ENCODE measurements at regions not wholly inside any gene's neighbourhood (a gene's known extent, or its start where the extent isn't known, plus 50 kb on each side); places are given as distances from the start of the nearest gene placed in this dataset.
"Not testable (repeated sequence)": the region's sequence is repeated elsewhere in the genome, so short reads cannot be mapped to it uniquely, and the experiment has no call there.

GRCh38 chr5:120088412-120088811 is 375.7 kb upstream of the PRR16 start:
- no peak for DNase-seq (ENCODE audit: low spot score)

- no peak for DNase-seq (ENCODE audit: low spot score)
Observed at GRCh38 chr5:120088836-120089235, 375.3 kb upstream of the PRR16 start.

GRCh38 chr5:120091376-120091948 is 372.6 kb upstream of the PRR16 start:
- no peak for DNase-seq (ENCODE audit: low spot score)

GRCh38 chr5:120092649-120093048 is 371.5 kb upstream of the PRR16 start:
- DNase-seq (ENCODE audit: low spot score), result no peak

- no peak for DNase-seq (ENCODE audit: low spot score)
Observed at GRCh38 chr5:120093178-120093577, 370.9 kb upstream of the PRR16 start.

- DNase-seq (ENCODE audit: low spot score), result no peak
Observed at GRCh38 chr5:120096413-120096812, 367.7 kb upstream of the PRR16 start.

- DNase-seq (ENCODE audit: low spot score), result no peak
Observed at GRCh38 chr5:120098426-120098825, 365.7 kb upstream of the PRR16 start.

GRCh38 chr5:120098902-120099535 is 365.1 kb upstream of the PRR16 start:
- no peak for DNase-seq (ENCODE audit: low spot score)

GRCh38 chr5:120101771-120102170 is 362.3 kb upstream of the PRR16 start:
- no peak for DNase-seq (ENCODE audit: low spot score)

- DNase-seq (ENCODE audit: low spot score), result no peak
Observed at GRCh38 chr5:120103495-120103894, 360.6 kb upstream of the PRR16 start.

- no peak for DNase-seq (ENCODE audit: low spot score)
Observed at GRCh38 chr5:120106912-120107525, 357.1 kb upstream of the PRR16 start.

GRCh38 chr5:120108586-120109248 is 355.4 kb upstream of the PRR16 start:
- DNase-seq (ENCODE audit: low spot score), result no peak

- no peak for DNase-seq (ENCODE audit: low spot score)
Observed at GRCh38 chr5:120122703-120123102, 341.4 kb upstream of the PRR16 start.

- DNase-seq (ENCODE audit: low spot score), result no peak
Observed at GRCh38 chr5:120124031-120124430, 340.1 kb upstream of the PRR16 start.

GRCh38 chr5:120124961-120125360 is 339.1 kb upstream of the PRR16 start:
- no peak for DNase-seq (ENCODE audit: low spot score)

- not testable (repeated sequence) for DNase-seq (ENCODE audit: low spot score)
Observed at GRCh38 chr5:120132347-120132746, 331.8 kb upstream of the PRR16 start.

GRCh38 chr5:120134944-120135343 is 329.2 kb upstream of the PRR16 start:
- no peak for DNase-seq (ENCODE audit: low spot score)

- no peak for DNase-seq (ENCODE audit: low spot score)
Observed at GRCh38 chr5:120137582-120137981, 326.5 kb upstream of the PRR16 start.

- no peak for DNase-seq (ENCODE audit: low spot score)
Observed at GRCh38 chr5:120139039-120139438, 325.1 kb upstream of the PRR16 start.

GRCh38 chr5:120140501-120140900 is 323.6 kb upstream of the PRR16 start:
- no peak for DNase-seq (ENCODE audit: low spot score)

- DNase-seq (ENCODE audit: low spot score), result no peak
Observed at GRCh38 chr5:120141076-120141475, 323.0 kb upstream of the PRR16 start.

- DNase-seq (ENCODE audit: low spot score), result no peak
Observed at GRCh38 chr5:120146787-120147186, 317.3 kb upstream of the PRR16 start.

- not testable (repeated sequence) for DNase-seq (ENCODE audit: low spot score)
Observed at GRCh38 chr5:120147911-120148310, 316.2 kb upstream of the PRR16 start.
